Fibroblast of skin of right quadriceps (primary cell): ENCODE measurements at regions not wholly inside any gene's neighbourhood (a gene's known extent, or its start where the extent isn't known, plus 50 kb on each side); places are given as distances from the start of the nearest gene placed in this dataset.
"Not testable (repeated sequence)": the region's sequence is repeated elsewhere in the genome, so short reads cannot be mapped to it uniquely, and the experiment has no call there.

ENCODE experiments used
- DNase-seq: peaks from one replicate; pipeline ENCODE4 v3.0.0-alpha.2; 2013

DNA sequence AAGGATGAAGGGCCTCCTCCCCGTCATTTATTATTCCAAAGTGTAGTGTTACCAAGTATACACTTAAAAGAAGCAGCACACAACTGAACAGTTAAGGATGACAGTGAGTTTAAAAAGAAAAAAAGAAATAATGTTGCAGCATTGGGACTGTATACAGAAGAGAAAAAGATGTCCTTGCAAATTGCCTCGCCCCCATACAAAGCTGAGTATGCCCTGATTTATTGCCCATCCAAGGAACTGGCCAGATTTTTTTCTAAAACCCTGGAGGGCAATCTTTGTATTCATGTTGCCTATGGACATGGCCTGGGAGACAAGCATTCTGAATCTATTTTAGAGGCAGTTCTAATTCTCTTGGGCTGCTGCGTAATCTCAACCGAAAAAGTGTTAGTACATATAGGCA lies 182.7 kb upstream of the NR4A3 start:
- no peak for DNase-seq

DNA sequence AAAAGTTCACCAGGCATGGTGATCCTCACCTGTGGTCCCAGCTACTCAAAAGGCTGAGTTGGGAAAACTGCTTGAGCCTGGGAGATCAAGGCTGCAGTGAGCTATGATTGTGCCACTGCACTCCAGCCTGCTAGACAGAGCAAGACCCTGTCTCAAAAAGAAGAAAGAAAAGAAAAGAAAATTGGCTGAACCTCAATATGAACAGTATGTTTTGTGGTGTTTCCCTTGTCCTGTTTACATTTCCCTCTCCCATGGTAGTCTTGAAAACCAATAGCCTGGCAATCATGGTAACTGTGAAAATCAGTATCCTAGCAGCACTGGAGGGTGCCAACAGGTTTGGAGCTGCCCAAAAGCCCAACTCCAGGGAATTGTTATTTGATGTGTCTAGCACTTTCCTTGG lies 174.1 kb upstream of the NR4A3 start:
- no peak for DNase-seq

DNA sequence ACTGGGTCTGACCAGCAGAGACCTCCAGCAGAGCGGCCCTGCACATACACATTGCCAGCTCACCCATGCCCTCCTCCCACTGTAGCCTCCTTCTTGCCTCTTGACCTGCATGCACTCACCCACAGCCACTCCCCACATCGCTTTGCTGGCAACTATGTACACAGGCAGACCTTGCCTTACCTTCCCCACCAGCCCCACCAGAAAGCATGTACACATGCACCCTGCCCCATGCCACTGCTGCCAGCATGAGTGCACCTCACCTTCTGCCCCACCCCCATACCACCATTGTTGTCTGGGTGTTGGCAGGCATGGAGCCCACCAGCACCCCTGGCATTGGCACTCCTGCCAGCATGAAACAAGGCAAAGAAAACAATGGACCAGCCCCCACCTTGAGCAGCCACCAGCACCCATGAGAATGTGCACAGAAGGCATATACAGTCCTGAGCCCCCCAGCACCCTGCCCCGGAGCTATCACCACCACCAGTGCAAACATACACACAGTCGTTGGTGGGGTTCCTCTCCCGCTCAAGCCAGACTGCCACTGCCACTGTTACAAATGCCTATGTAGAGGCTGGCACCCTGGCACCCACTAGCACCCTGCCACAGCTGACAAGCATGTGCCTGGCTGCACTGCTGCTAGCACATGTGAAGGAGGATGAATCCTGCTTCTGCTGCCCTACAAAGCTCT lies 171.4 kb upstream of the NR4A3 start:
- DNase-seq = no peak

DNA sequence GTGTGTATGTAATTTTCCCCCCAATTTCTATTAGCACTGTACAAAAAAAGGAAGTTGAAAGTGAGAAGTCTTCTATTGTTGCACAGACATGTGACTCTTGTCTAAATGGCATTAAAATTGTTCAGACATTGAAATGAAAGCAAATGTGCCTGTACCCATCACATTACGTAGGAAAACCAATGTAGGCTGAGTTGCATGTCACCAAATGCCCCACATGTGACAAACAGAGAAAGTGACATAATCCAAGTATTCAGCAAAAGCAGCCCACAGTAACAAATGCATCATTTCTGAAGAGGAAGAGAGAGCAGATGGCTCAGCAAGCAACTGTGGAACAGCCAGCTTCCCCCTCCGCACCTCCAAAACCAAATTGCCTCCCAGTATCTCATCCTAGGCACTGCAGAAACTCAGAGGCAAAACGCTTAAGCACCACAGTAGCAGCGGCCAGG lies 161.5 kb upstream of the NR4A3 start:
- DNase-seq = no peak

DNA sequence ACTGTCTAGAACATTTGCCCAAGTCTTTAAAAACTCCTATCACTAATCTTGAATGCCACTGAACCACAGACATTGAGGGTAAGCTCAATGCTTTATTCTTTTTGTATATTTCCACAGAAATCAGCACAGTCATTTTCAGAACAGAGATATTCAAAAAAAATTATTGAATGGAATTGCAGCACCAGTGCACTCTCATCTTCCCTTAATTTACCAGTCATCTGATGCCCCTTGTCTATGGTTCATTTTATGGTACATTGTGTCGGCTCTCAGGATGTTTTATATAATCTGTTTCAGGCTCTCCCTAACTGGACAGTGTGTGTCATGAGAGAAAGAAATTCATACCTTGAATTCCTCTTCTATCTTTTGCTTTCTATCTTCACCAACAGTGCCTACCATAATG lies 158.4 kb upstream of the NR4A3 start:
- DNase-seq = no peak

DNA sequence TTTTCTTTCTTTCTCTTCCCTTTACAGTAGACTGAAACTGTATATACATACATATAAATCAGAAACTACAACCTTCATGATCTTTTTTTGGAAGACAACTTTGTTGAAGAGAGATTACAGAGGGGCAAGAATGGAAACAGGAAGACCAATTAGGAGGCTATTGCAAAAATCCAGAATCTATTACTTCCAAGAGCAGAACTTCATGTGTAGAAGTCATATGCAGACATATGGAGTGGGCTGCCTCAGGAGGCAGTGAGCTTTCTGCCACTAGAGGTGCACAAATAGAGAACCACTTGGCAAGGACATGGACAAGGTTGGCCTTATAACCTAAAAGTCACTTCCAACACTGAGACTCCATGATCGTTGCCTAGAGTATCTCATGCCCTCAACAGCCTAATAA lies 157.8 kb upstream of the NR4A3 start:
- no peak for DNase-seq

DNA sequence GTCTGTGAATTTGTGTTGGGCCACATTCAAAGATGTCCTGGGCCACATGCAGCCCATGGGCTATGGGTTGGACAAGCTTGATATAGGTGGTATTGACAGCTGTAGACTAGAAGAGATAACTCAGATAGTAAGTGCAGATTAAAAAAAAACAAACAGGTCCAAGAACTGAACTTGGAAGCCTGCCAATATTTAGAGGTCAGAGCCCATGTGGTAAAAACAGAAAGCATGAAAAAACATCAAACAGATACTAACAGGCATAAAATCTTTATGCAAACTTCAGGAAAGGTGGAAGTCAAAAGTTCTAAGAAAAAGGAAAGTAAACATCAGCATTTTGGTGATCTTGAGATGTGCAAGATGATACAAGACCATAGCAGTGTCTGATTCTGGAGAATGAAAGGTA lies 155.1 kb upstream of the NR4A3 start:
- no peak for DNase-seq

DNA sequence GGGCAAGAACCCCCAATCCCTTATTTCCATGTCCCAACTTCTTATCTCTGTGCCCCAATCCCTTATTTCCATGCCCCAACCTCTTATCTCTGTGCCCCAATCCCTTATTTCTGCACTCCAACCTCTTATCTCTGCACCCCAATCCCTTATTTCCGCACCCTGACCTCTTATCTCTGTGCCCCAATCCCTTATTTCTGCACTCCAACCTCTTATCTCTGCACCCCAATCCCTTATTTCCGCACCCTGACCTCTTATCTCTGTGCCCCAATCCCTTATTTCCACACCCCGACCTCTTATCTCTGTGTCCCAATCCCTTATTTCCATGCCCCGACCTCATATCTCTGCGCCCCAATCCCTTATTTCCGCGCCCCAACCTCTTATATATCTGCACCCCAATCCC lies 150.8 kb upstream of the NR4A3 start:
- not testable (repeated sequence) for DNase-seq

DNA sequence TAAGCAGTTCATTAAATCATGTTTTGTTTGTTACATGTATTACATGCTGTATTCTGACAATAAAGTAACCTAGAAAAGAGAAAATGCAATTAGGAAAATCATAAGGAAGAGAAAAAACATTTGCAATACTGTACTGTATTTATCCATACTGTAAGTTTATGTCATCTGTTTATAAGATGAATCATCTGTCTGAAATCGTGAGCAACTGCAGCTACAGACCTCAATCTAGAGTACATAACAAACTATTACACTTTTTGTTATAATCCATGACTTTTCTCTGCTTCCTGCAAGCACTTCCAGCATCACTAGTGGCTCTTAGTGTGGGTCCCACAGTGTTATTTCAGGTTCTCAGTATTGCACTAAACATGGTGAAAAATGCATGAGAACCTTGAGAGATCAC lies 144.4 kb upstream of the NR4A3 start:
- DNase-seq = peak; percentile 49

DNA sequence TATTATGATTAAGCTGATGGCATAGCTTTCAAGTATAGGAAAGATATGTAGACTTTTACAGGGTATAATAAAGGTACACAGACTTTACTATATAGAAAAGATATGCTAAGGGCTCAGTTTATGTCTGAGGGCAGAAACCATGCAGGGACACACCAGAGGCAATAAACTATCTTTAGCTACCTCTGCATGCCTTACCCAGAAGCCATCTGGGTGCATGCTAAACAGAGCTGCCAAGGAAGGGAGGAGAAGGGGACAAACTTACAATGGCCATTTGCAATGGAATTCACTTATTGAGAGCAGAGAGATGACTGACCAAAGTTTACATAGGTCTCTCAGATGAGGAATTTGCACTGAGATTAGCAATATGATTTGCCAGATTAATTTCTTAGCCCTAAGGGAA lies 143.1 kb upstream of the NR4A3 start:
- DNase-seq = no peak

DNA sequence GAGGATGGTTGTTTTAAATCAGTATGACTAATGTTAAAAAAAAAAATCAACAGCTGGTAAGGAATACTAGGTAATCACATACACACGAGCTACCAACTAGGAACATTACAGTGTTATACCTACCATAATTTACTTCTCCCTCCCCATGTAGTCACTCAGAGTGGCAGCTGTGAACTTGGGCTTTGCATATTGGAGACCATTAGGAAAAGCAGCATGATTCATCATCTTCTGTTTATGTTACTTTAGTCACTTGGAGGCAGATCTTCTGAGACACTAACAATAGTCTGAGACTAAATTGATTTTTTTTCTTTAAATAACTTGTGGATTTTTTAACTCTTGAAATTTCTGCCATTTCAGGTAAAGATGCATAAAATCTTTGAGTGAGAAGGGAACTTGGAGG lies 141.5 kb upstream of the NR4A3 start:
- DNase-seq = peak; percentile 73

DNA sequence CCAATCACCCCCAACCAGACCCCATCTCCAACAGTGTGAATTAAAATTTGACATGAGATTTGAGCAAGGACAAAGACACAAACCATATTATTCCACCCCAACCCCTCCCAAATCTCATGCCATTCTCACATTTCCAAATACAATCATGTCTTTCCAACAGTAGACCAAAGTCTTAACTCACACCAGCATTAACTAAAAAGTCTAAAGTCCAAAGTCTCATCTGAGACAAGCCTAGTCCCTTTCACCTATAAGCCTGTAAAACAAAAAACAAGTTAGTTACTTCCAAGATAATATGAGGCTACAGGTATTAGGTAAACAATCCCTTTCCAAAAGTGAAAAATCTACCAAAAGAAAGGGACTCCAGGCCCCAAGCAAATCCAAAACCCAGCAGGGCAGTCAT lies 140.6 kb upstream of the NR4A3 start:
- DNase-seq = no peak

DNA sequence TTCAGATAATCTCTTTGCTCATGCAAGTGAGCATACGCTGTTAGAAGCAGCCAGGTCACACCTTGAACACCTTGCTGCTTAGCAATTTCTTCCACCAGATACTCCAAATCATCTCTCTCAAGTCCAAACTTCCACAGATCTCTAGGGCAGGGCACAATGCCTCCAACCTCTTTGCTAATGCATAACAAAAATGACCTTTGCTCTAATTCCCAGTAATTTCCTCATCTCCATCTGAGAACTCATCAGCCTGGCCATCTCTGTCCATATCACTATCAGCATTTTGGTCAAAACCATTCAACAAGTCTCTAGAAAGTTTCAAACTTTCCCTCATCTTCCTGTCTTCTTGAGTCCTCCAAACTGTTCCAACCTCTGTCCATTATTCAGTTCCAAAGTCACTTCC lies 139.3 kb upstream of the NR4A3 start:
- no peak for DNase-seq

DNA sequence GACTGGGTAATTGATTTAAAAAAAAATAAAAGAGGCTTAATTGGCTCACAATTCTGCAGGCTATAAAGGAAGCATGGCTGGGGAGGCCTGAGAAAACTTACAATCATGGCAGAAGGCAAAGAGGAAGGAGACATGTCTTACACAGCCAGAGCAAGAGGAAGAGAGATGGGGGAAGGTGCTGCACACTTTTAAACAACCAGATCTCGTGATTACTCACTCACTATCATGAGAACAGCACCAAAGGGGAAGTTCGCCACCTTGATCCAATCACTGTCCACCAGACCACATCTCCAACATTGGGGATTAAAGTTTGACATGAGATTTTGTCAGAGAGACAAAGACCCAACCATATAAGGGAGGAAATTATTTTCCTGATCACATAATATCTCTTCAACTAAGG lies 138.8 kb upstream of the NR4A3 start:
- no peak for DNase-seq

DNA sequence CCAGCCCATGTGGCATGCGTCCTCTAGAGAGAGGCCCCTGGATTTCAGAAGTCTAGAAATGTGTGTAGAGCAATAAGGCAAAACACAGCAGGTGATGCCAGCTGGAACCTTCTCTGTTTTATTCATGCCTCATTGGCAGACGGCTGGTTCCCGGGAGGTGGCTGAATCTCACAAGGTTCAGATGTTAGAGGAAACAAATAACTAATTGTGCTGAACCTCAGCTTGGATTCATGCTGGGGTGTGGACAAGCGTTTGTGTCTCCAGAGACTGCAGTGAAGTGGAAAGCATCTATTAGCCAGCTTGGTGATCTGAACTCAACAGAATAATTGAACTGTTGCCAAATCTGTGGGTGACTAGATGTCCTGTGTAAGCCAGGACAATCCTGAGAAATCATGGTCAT lies 131.1 kb upstream of the NR4A3 start:
- no peak for DNase-seq

DNA sequence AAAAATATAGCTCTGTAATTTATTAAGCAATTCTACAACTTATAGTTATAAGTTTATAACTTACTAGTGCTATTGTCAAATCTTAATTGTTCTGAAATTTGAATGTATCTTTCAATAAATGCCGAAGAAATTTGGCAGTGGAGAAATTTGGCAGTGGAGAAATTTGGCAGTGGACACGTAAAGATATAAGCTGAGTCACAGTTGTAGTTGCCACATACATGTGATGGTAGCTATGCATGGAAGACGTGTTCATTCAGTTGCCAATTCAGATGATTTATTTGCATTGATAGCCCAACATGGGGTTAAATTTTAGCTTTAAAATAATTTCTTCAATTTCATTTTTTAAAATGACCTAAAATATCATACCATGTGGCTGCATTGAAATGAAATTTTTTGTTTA lies 127.8 kb upstream of the NR4A3 start:
- DNase-seq = no peak

DNA sequence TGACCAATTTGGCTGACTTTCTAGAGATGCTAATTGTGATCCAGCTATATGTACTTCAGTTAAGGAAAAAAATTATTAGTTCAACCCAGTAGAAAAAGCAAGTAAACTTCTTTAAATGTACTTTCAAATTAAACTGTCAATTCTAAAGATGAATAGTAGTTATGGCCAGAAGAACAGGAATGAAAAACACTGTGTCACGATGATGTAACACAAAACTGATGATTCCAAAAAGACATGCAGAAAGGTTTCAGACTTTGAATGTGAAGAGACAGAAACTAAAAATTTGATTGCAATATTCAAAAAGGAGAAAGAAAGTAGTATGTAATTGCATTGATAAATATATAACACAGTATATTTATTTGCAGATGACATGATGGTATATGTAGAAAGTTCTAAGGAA lies 127.3 kb upstream of the NR4A3 start:
- no peak for DNase-seq

DNA sequence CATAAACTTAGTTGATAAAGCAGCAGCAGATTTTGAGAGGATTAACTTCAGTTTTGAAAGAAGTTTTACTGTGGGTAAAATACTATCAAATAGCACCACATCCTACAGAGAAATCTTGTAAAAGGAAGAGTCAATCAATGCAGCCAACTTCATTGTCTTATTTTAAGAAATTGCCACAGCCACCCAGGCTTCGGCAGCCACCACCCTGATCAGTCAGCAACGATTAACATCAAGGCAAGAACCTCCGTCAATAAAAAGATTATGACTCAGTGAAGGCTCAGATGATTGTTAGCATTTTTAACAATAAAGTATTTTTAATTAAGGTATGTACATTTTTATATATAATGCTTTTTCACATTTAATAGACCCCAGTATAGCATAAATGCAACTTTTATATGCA lies 122.3 kb upstream of the NR4A3 start:
- no peak for DNase-seq

DNA sequence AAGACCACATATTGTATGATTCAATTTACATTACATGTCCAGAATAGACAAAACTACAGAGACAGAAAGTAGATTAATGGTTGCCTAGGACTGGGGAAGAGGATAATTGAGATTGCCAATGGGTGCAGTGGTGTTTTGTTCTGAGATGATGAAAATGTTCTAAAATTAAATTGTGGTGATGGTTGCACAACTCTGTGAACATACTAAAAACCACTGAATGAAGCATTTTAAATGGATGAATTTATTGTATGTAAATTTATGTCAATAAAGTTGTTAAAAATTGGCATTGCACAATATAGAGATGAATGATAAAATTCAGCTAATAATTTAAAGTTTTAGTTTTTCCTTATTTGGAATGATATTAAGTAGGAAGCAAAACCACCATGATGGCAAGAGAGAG lies 109.5 kb upstream of the NR4A3 start:
- DNase-seq = peak; percentile 26

DNA sequence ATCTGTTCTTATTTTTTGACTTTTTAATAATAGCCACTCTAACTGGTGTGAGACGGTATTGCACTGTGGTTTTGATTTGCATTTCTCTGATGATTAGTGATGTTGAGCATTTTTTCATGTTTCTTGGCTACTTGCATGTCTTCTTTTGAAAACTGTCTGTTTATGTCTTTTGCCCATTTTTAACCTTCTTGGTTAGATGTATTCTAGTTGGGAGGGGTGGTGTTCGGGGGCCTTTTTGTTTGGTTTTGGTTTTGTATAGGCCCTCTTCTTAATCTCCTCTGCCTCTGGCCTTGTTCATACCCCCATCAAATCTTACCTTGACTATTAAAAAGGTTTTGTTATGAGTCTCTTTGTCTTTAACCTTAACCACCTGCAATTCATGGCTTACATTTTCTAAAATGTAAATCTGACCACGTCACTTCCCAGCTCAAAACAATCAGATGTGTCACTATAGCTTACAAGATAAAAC lies 107.8 kb upstream of the NR4A3 start:
- DNase-seq = no peak

DNA sequence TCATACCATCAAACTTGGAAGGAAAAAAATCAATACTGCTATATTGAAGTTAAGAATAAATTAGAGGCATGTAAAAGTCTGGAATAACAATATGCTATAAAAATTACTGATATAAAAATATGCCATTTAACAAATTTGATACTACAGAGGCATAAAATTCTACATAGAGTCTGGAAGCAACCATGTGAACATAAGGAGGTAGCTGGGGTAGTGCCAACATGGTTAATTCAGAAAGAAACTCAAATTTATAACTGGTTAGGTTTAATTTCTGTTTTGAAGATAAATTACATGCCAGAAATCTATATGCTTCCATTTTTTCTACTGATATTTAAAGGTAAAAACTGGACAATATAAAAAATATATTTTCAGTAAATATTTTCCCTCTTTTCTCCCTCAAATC lies 103.1 kb upstream of the NR4A3 start:
- no peak for DNase-seq

DNA sequence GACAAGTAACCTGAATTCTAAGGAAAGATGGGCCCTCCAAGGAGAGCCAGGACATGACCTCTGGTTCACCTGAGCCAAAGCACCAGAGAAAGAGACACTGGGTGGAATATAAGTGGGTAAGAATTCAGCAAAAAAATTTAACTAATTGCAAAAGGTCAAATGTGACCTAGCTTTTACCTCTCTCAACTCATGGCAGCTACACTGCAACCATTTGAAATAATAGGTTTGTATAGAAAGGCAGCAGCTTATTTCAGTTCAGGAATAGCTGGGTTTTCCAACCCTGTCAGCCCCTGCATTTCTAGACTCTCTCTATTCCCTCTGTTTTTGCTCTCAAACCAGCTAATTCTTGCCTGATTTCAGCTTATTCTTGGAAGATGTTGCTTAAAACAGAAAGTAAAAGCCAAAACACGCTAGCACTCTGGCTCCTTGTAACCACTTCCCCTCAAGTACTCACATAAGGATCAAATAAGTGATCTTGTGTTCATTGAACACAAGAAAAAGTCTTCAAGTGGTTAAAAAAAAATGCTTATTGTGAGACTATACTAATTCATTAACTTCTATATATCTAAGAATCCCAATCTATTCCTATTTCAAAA lies 101.1 kb upstream of the NR4A3 start:
- peak; percentile 31 for DNase-seq

DNA sequence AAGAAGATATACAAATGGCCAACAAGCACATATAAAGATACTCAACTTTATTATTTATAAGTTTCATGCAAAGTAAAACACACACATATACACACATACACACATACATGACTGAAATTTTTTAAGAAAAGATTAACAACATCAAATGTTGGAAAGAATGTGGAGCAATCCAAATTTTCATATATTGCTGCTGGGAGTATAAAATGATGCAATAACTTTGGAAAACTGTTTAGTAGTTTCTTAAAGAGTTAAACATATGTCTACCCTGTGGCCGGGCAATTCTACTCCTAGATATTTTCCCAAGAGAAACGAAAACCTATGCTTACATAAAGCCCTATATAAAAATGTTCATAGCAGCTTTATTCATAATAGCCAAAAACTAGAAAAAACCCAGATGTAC lies 99.8 kb upstream of the NR4A3 start:
- DNase-seq = no peak

DNA sequence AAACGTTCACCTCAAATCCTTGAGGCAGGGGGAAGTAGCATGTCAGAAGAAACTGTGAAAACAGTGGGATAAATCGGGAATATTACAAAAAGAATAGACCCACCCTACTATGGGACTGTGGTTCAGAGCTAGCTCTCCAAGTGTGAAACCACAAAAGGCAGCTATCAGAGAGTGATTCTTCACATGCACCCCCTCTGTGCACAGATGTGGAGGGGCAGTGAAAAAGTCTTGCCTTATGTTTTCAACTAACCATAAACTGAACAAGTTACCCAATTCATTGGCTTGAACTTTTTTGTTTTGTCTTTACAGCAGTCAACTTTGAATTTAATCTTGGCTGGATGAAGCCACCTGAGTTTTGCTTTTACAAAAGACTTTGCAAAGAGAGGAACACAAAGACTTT lies 98.8 kb upstream of the NR4A3 start:
- DNase-seq = no peak

DNA sequence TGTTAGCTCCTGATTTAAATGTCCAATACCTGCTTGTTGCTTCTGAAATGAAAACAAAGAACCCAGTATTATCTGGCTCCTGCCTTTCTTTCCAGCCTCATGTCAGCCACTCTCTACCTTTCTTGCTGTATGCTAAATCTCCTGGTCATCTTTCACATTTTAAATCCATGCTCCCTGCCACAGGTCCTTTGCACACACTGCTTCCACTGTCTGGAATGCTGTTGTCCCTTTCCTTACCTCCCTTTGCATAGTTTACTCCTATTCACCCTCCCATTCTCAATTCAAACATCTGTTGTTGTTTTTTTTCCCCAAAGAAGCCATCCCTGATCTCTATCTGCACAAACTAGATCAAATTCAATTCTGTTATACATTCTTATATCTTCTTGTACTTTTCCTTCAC lies 97.0 kb upstream of the NR4A3 start:
- DNase-seq = no peak
